ENCODE measurements at regions not wholly inside any gene's neighbourhood (a gene's known extent, or its start where the extent isn't known, plus 50 kb on each side); places are given as distances from the start of the nearest gene placed in this dataset.
A peak's percentile ranks its signal among the peaks of the same experiment; 100 is the strongest.

DNA sequence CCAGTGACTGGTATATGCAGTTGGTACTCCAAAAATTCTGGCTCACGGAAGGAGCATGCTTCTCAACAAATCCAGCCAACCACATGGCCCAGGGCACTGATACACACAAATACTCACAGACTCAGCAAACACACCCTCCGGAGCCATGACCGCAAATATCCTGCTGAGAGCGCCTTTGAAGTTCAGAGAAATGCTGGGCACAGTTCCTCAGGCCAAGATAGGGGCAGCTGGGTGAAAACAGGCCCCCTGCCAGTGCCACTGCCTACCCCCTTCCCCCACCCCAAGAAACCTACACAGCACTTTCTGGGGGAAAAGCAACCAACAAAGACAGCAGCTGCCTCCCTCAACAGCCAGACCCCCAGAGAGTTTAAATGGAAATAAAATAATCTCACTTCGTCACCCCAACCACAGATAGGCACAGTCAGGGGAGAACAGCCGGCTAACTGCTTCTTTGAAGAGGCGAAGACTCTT lies 120.0 kb downstream of the C5orf15 start:
- Histone ChIP-seq H3K4me1 (no peaks in the 10 kb centered on the region), H3K27me3 (no peaks in the 10 kb centered on the region), H3K27ac (no peak overlapping the region), H3K4me3 (no peak overlapping the region), H3K9me3 (no peaks in the 10 kb centered on the region), H3K36me3 (no peaks in the 10 kb centered on the region)
- TF ChIP-seq POLR2A (IDR thresholded peaks at IDR 0.05), result no peak
- TF ChIP-seq, protein P1, sequence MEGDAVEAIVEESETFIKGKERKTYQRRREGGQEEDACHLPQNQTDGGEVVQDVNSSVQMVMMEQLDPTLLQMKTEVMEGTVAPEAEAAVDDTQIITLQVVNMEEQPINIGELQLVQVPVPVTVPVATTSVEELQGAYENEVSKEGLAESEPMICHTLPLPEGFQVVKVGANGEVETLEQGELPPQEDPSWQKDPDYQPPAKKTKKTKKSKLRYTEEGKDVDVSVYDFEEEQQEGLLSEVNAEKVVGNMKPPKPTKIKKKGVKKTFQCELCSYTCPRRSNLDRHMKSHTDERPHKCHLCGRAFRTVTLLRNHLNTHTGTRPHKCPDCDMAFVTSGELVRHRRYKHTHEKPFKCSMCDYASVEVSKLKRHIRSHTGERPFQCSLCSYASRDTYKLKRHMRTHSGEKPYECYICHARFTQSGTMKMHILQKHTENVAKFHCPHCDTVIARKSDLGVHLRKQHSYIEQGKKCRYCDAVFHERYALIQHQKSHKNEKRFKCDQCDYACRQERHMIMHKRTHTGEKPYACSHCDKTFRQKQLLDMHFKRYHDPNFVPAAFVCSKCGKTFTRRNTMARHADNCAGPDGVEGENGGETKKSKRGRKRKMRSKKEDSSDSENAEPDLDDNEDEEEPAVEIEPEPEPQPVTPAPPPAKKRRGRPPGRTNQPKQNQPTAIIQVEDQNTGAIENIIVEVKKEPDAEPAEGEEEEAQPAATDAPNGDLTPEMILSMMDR (IDR thresholded peaks at IDR 0.05), result no peak
- DNase-seq, result no peak

DNA sequence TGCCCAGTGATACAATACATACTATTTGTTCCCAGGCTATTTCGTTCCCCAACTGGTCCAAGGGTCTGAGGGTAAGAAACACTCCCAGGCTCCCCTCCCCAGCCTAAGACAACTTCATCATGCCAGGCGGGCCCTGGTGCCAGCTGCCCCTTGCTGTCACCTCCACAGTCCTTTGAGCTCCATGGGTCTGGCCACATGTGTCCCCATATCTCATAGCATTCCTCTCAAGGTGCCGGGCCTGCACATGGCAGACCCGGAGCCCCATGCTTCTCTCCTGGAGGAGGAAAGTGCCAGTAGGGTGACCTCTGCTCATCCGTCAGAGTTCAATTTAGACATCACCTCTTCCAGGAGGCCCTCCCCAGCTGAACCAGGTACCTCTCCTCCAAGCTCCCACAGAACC lies 120.5 kb downstream of the C5orf15 start:
- Histone ChIP-seq H3K4me1 (no peaks in the 10 kb centered on the region), H3K27ac (no peak overlapping the region), H3K4me3 (no peak overlapping the region), H3K36me3 (no peaks in the 10 kb centered on the region), H3K27me3 (no peaks in the 10 kb centered on the region), H3K9me3 (no peaks in the 10 kb centered on the region)
- peak in 1 of 3 donors; percentile 22 for DNase-seq
- TF ChIP-seq, protein P1 (IDR thresholded peaks at IDR 0.05), result no peak
- TF ChIP-seq POLR2A (IDR thresholded peaks at IDR 0.05), result no peak

DNA sequence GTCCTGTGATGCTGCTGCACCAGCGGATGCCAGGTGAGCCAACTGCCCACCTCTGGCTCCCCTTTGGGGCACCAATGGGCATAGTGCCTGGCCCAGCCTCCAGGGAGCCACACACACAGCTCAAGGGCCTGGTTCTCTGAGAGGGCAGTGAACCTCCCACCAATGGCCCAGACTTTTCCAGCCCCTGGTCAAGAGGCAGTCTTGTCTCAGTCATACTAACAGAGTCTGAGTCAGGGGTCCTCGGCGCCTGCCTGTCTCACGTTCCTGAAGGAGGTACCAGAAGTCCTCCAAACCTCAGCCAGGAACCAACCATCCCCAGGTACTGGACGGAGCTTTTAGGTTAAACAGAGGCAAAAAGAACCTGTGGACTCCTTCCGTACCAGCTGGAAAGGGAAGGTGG lies 121.1 kb downstream of the C5orf15 start:
- H3K27ac ChIP-seq, result no peak overlapping the region
- H3K36me3 ChIP-seq, result no peaks in the 10 kb centered on the region
- H3K9me3 ChIP-seq, result no peaks in the 10 kb centered on the region
- no peaks in the 10 kb centered on the region for H3K4me1 ChIP-seq
- TF ChIP-seq, protein P1 (IDR thresholded peaks at IDR 0.05), result no peak
- no peak for TF ChIP-seq POLR2A (IDR thresholded peaks at IDR 0.05)
- no peak overlapping the region for H3K4me3 ChIP-seq
- DNase-seq, result peak in 1 of 3 donors; percentile 37
- H3K27me3 ChIP-seq, result no peaks in the 10 kb centered on the region

DNA sequence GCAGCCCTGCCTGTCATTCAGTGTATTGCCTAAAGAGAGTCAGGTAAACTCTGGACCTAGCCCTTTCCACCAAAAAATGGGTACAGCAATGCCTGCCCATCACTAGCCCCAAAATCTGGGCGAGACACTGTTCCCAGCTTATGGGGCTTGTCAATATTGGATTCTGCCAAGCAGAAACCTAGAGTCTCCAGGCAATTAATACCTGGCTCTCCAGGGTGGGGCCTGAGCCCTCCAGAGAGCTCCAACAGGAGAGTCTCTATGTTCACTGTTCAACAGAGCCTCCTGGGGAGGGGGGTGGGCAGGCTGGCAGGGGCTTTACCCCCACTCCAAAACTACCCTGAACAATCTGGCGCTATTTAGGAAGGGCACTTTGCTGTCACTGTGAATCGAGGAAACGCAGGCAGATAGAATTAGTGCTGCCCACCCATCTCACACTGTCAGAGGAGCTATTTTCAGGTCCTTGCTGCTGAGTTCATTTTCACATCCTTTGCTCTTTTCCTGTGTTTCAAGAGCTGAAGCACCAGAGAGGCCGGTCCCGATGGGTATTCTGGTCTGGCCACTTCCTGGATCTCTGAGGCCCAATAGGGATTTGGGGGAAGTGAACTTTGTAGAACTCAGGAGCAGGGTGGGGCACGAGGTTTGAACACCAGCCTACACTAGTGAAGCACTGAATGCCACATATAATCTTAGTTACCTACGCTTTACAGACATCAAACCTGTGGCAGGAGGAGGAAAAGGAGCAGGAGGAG lies 121.8 kb downstream of the C5orf15 start:
- TF ChIP-seq POLR2A (IDR thresholded peaks at IDR 0.05), result no peak
- TF ChIP-seq, protein P1 (IDR thresholded peaks at IDR 0.05), result no peak
- peak in 1 of 3 donors; percentile 13 for DNase-seq
- Histone ChIP-seq H3K27ac (no peak overlapping the region), H3K36me3 (no peaks in the 10 kb centered on the region), H3K4me1 (no peaks in the 10 kb centered on the region), H3K9me3 (no peaks in the 10 kb centered on the region), H3K27me3 (no peaks in the 10 kb centered on the region), H3K4me3 (no peak overlapping the region)

DNA sequence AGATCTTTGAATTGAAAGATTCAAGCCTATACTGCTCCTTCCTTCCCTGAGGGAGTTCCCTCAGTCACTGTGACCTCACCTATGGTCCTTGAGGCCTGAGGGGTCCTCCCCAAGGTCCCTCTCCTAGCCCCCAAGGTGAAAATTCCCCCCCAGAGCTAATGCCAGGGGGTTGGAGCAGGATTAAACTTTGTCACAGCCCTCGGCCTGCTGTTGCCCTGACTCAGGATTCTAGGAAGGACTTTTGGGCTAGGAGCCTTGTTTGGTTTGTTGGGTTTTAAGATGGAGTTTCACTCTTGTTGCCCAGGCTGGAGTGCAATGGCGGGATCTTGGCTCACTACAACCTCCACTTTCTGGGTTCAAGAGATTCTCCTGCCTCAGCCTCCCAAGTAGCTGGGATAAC lies 123.2 kb downstream of the C5orf15 start:
- Histone ChIP-seq H3K4me3 (no peak overlapping the region), H3K9me3 (no peaks in the 10 kb centered on the region), H3K27me3 (no peaks in the 10 kb centered on the region), H3K27ac (no peak overlapping the region), H3K4me1 (no peaks in the 10 kb centered on the region), H3K36me3 (no peaks in the 10 kb centered on the region)
- DNase-seq, result no peak
- TF ChIP-seq, protein P1 (IDR thresholded peaks at IDR 0.05), result no peak
- no peak for TF ChIP-seq POLR2A (IDR thresholded peaks at IDR 0.05)
